ENCODE measurements at regions not wholly inside any gene's neighbourhood (a gene's known extent, or its start where the extent isn't known, plus 50 kb on each side); places are given as distances from the start of the nearest gene placed in this dataset. TPM values are rescaled to one million over a fixed set of nuclear protein-coding genes. Genes with fewer than 3 reads are reported as not detected.

DNA sequence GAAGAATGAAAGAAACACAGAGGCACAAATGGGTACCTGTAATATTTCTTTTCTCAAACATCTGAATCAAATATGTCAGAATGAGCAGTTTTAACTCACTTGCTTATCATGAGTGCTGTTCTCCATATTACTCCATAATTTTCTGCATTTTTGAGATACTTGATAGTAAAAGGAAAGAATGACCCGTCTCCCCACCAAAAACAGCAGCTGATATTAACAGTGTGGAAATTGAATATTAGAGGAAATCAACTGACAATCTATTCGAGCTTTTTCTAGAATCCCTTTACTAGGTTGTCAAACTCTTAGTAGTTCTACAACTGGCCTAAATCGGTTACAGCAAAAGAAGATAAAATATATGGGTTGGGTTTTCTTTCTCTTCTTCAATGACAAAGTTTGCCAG lies 49.9 kb upstream of the HELT start (continued):
- TF ChIP-seq, protein P1, sequence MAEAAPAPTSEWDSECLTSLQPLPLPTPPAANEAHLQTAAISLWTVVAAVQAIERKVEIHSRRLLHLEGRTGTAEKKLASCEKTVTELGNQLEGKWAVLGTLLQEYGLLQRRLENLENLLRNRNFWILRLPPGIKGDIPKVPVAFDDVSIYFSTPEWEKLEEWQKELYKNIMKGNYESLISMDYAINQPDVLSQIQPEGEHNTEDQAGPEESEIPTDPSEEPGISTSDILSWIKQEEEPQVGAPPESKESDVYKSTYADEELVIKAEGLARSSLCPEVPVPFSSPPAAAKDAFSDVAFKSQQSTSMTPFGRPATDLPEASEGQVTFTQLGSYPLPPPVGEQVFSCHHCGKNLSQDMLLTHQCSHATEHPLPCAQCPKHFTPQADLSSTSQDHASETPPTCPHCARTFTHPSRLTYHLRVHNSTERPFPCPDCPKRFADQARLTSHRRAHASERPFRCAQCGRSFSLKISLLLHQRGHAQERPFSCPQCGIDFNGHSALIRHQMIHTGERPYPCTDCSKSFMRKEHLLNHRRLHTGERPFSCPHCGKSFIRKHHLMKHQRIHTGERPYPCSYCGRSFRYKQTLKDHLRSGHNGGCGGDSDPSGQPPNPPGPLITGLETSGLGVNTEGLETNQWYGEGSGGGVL (CRISPR knock-in tag; IDR thresholded peaks at IDR 0.05), result no peak
- TF ChIP-seq ZNF77 (CRISPR knock-in tag; IDR thresholded peaks at IDR 0.05), result no peak
- no peak for TF ChIP-seq PTTG1 (tag; IDR thresholded peaks at IDR 0.05; ENCODE audit: low read depth)
- TF ChIP-seq RBM25 (IDR thresholded peaks at IDR 0.05; ENCODE audit: low read depth, low read length, severe bottlenecking), result no peak
- no peak for TF ChIP-seq ZNF263 (CRISPR knock-in tag; IDR thresholded peaks at IDR 0.05; ENCODE audit: borderline replicate concordance)
- TF ChIP-seq ZNF561 (CRISPR knock-in tag; conservative IDR thresholded peaks at IDR 0.05), result no peak
- no peak for TF ChIP-seq ATF4 (CRISPR knock-in tag; IDR thresholded peaks at IDR 0.05)

MicroRNAs in the stretch of these regions (microRNA counts, 767-probe panel; counts per million panel counts)
- microRNA hsa-miR-4455, result 1,344 counts per million, percentile 32 among the panel's probes with 10 or more counts

Small RNA genes in the stretch of these regions (microRNA-seq; reads per million reads assigned to microRNA genes)
- gene MIR4455 (ENCODE audit: borderline microRNAs expressed), result not detected

Small RNA genes in the stretch of these regions (small RNA-seq; reads per million reads assigned to genes)
- not detected for gene MIR4455

Data from K562 (cell line).